GM18867 (cell line): ENCODE measurements at regions not wholly inside any gene's neighbourhood (a gene's known extent, or its start where the extent isn't known, plus 50 kb on each side); places are given as distances from the start of the nearest gene placed in this dataset.
"Not testable (repeated sequence)": the region's sequence is repeated elsewhere in the genome, so short reads cannot be mapped to it uniquely, and the experiment has no call there.

ENCODE experiments used
- ATAC-seq: cut with Tn5 transposase; IDR thresholded peaks from one replicate; pipeline ENCODE4 v1.9.1; 2021; ENCODE audit warnings: mild to moderate bottlenecking, moderate library complexity; ENCODE audit not compliant: unreplicated experiment

- peak; percentile 92 for ATAC-seq
These were observed 70.0 kb upstream of the HGF start for GRCh38 chr7:81839708-81840369.

GRCh38 chr7:81833401-81833800 is 63.6 kb upstream of the HGF start:
- ATAC-seq = no peak

- ATAC-seq = no peak
These were observed 62.0 kb upstream of the HGF start for GRCh38 chr7:81831883-81832282.

GRCh38 chr7:81829511-81829910 is 59.7 kb upstream of the HGF start:
- ATAC-seq = not testable (repeated sequence)

- ATAC-seq = no peak
These were observed 53.0 kb upstream of the HGF start for GRCh38 chr7:81822811-81823210.

- no peak for ATAC-seq
These were observed 50.0 kb upstream of the HGF start for GRCh38 chr7:81819861-81820260.
